ENCODE measurements at regions not wholly inside any gene's neighbourhood (a gene's known extent, or its start where the extent isn't known, plus 50 kb on each side); places are given as distances from the start of the nearest gene placed in this dataset.
A peak's percentile ranks its signal among the peaks of the same experiment; 100 is the strongest.

DNA sequence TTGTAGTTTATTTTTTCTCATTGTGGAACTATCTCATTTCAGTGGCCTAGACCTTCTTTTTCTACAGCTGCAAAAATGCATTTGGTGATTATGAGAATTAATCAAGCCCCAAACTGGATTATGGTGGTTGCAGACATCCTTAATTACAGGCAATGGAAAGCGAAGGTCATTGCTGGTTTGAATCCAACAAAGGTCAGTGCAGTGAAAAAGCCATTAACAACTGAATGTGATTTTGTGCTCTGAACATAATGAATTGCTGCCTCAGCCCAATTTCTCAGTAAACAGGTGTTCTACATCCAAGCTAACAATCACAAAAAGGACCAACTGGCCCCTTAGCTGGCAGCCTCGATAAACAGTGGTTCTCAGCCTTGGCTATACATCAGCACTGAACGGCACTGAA lies 260.1 kb upstream of the DPPA4 start:
- Histone ChIP-seq H3K4me2 (ENCODE audit: low read length) (no peak overlapping the region), H3K27me3 (ENCODE audit: low read length) (no peaks in the 10 kb centered on the region), H3F3A (ENCODE audit: low read length, unreplicated experiment) (no peaks in the 10 kb centered on the region), H3K79me2 (ENCODE audit: low read length) (no peaks in the 10 kb centered on the region), H3K36me3 (ENCODE audit: low read depth, low read length) (no peaks in the 10 kb centered on the region), H4K20me1 (ENCODE audit: low read length) (no peaks in the 10 kb centered on the region), H3K9me2 (replicated peaks; ENCODE audit: low read length) (0 out of 2 replicates have a peak, but pooled peaks cover 5% of the 10 kb centered on the region), H3K27ac (ENCODE audit: low read length) (no peak overlapping the region), H3K4me3 (ENCODE audit: low read length) (no peak overlapping the region), H3K9me3 (ENCODE audit: low read length) (no peaks in the 10 kb centered on the region), H3K9ac (ENCODE audit: low read length) (no peak overlapping the region), H3K4me1 (ENCODE audit: insufficient read depth, low read length) (no peaks in the 10 kb centered on the region), H2AFZ (ENCODE audit: low read length) (no peak overlapping the region)
- ATAC-seq (no peak), DNase-seq (no peak)
- TF ChIP-seq EZH2phosphoT487 (IDR thresholded peaks at IDR 0.05; ENCODE audit: borderline replicate concordance, low read length) (no peak), EZH2 (IDR thresholded peaks at IDR 0.05; ENCODE audit: low read length, unreplicated experiment) (no peak)
- TF ChIP-seq, protein P1, sequence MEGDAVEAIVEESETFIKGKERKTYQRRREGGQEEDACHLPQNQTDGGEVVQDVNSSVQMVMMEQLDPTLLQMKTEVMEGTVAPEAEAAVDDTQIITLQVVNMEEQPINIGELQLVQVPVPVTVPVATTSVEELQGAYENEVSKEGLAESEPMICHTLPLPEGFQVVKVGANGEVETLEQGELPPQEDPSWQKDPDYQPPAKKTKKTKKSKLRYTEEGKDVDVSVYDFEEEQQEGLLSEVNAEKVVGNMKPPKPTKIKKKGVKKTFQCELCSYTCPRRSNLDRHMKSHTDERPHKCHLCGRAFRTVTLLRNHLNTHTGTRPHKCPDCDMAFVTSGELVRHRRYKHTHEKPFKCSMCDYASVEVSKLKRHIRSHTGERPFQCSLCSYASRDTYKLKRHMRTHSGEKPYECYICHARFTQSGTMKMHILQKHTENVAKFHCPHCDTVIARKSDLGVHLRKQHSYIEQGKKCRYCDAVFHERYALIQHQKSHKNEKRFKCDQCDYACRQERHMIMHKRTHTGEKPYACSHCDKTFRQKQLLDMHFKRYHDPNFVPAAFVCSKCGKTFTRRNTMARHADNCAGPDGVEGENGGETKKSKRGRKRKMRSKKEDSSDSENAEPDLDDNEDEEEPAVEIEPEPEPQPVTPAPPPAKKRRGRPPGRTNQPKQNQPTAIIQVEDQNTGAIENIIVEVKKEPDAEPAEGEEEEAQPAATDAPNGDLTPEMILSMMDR (conservative IDR thresholded peaks at IDR 0.05; ENCODE audit: low read depth, low read length) = no peak
- intact Hi-C loops (cut with micrococcal nuclease) = no loop called here
- BruUV-seq (replicated peaks) = no TSS peak
- POLR2A ChIA-PET (ENCODE audit: unreplicated experiment) = no interaction called here
- CTCF ChIA-PET = interaction anchor here (0.7 kb wide), 1 partner anchor 109 kb away, joined by 3 read pairs; no protein-coding TSS in a partner anchor

- intact Hi-C loops (cut with micrococcal nuclease) = no loop called here
- no peak overlapping the region for H3K27ac ChIP-seq (ENCODE audit: low read length)
- H3K9me3 ChIP-seq (ENCODE audit: low read length) = no peaks in the 10 kb centered on the region
- no peak overlapping the region for H3K4me3 ChIP-seq (ENCODE audit: low read length)
- no peaks in the 10 kb centered on the region for H3K4me1 ChIP-seq (ENCODE audit: insufficient read depth, low read length)
- H3K36me3 ChIP-seq (ENCODE audit: low read depth, low read length) = no peaks in the 10 kb centered on the region
- H3F3A ChIP-seq (ENCODE audit: low read length, unreplicated experiment) = no peaks in the 10 kb centered on the region
- ChIA-PET CTCF (interaction anchor here (0.6 kb wide), 1 partner anchor 258 kb away, joined by 3 read pairs; no protein-coding TSS in a partner anchor), POLR2A (ENCODE audit: unreplicated experiment) (no interaction called here)
- H3K4me2 ChIP-seq (ENCODE audit: low read length) = no peak overlapping the region
- no TSS peak for BruUV-seq (replicated peaks)
- no peaks in the 10 kb centered on the region for H3K9me2 ChIP-seq (replicated peaks; ENCODE audit: low read length)
- no peaks in the 10 kb centered on the region for H4K20me1 ChIP-seq (ENCODE audit: low read length)
- TF ChIP-seq EZH2phosphoT487 (IDR thresholded peaks at IDR 0.05; ENCODE audit: borderline replicate concordance, low read length) = no peak
- DNase-seq (no peak), ATAC-seq (no peak)
- no peak overlapping the region for H3K9ac ChIP-seq (ENCODE audit: low read length)
- H3K27me3 ChIP-seq (ENCODE audit: low read length) = peaks cover 38% of the 10 kb centered on the region
- no peak overlapping the region for H2AFZ ChIP-seq (ENCODE audit: low read length)
- H3K79me2 ChIP-seq (ENCODE audit: low read length) = no peaks in the 10 kb centered on the region
Observed at GRCh38 chr3:109607897-109608296, 270.6 kb upstream of the DPPA4 start.

GRCh38 chr3:109608574-109608973 lies 271.2 kb upstream of the DPPA4 start:
- Histone ChIP-seq H3K9me3 (ENCODE audit: low read length) (no peaks in the 10 kb centered on the region), H4K20me1 (ENCODE audit: low read length) (no peaks in the 10 kb centered on the region), H3K36me3 (ENCODE audit: low read depth, low read length) (no peaks in the 10 kb centered on the region), H3F3A (ENCODE audit: low read length, unreplicated experiment) (no peaks in the 10 kb centered on the region), H3K4me1 (ENCODE audit: insufficient read depth, low read length) (no peaks in the 10 kb centered on the region), H3K9me2 (replicated peaks; ENCODE audit: low read length) (no peaks in the 10 kb centered on the region), H3K4me2 (ENCODE audit: low read length) (no peak overlapping the region), H3K4me3 (ENCODE audit: low read length) (no peak overlapping the region), H3K27ac (ENCODE audit: low read length) (no peak overlapping the region), H3K9ac (ENCODE audit: low read length) (no peak overlapping the region), H3K79me2 (ENCODE audit: low read length) (no peaks in the 10 kb centered on the region), H2AFZ (ENCODE audit: low read length) (0 out of 2 replicates have a peak overlapping the region, but pooled peaks have one; percentile 24), H3K27me3 (ENCODE audit: low read length) (peaks cover 38% of the 10 kb centered on the region)
- intact Hi-C loops (cut with micrococcal nuclease) = no loop called here
- TF ChIP-seq EZH2 (IDR thresholded peaks at IDR 0.05; ENCODE audit: low read length, unreplicated experiment) (no peak), EZH2phosphoT487 (IDR thresholded peaks at IDR 0.05; ENCODE audit: borderline replicate concordance, low read length) (no peak)
- TF ChIP-seq, protein P1 (conservative IDR thresholded peaks at IDR 0.05; ENCODE audit: low read depth, low read length) = no peak
- no peak for DNase-seq
- BruUV-seq (replicated peaks) = no TSS peak
- ChIA-PET CTCF (no interaction called here), POLR2A (ENCODE audit: unreplicated experiment) (no interaction called here)
- ATAC-seq = no peak

All from PC-3 (cell line).